Chondrocyte (in vitro differentiated cells): ENCODE measurements at regions not wholly inside any gene's neighbourhood (a gene's known extent, or its start where the extent isn't known, plus 50 kb on each side); places are given as distances from the start of the nearest gene placed in this dataset.

Experiments
- DNase-seq: peaks from one replicate; pipeline ENCODE4 v3.0.0; 2021; ENCODE audit warnings: mixed read lengths, low spot score
- H3K27ac Mint-ChIP-seq: one replicate; pipeline ENCODE4 v1.8.0; 2021; ENCODE audit warnings: mild to moderate bottlenecking, moderate library complexity, mixed read lengths; ENCODE audit not compliant: unreplicated experiment
- H3K27me3 Mint-ChIP-seq: 2 replicates; pipeline ENCODE4 v1.8.0; 2021; ENCODE audit warnings: low read depth, mixed read lengths
- H3K36me3 Mint-ChIP-seq: 2 replicates; pipeline ENCODE4 v1.8.0; 2021; ENCODE audit warnings: low read depth, mixed read lengths
- H3K4me1 Mint-ChIP-seq: 2 replicates; pipeline ENCODE4 v1.8.0; 2021; ENCODE audit warnings: low read depth, mild to moderate bottlenecking, mixed read lengths
- H3K4me3 Mint-ChIP-seq: one replicate; pipeline ENCODE4 v1.8.0; 2021; ENCODE audit warnings: mild to moderate bottlenecking, moderate library complexity, mixed read lengths; ENCODE audit not compliant: unreplicated experiment
- H3K9me3 Mint-ChIP-seq: 2 replicates; pipeline ENCODE4 v1.8.0; 2021; ENCODE audit warnings: low read depth, mixed read lengths
- TF ChIP-seq, protein P1 (sequence below): fragments of 200-600 bp; sonication (generic); IDR thresholded peaks from 2 replicates; pipeline ENCODE4 v1.5.0; 2021; ENCODE audit warnings: antibody characterized with exemption, mild to moderate bottlenecking, moderate library complexity

DNA sequence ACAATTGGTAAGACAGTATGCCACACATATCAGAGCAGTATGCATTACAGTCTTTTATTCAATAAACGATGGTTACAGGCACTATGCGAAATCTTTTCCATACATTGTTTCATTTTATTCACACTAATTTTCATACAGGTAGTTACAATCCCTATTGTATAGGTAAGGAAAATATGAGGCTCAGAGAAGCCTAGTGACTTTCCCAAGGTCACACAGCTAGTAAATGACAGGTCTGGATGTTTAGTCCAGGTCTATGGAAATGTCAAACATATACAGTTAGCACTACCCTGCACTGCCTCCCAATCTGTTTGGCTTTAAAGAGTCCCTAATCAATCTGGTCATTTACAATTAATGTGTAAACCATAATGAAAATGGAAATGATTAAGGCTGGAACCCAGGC lies 372.2 kb downstream of the MTX2 start:
- no peak overlapping the region for H3K27ac Mint-ChIP-seq
- DNase-seq = no peak
- TF ChIP-seq, protein P1, sequence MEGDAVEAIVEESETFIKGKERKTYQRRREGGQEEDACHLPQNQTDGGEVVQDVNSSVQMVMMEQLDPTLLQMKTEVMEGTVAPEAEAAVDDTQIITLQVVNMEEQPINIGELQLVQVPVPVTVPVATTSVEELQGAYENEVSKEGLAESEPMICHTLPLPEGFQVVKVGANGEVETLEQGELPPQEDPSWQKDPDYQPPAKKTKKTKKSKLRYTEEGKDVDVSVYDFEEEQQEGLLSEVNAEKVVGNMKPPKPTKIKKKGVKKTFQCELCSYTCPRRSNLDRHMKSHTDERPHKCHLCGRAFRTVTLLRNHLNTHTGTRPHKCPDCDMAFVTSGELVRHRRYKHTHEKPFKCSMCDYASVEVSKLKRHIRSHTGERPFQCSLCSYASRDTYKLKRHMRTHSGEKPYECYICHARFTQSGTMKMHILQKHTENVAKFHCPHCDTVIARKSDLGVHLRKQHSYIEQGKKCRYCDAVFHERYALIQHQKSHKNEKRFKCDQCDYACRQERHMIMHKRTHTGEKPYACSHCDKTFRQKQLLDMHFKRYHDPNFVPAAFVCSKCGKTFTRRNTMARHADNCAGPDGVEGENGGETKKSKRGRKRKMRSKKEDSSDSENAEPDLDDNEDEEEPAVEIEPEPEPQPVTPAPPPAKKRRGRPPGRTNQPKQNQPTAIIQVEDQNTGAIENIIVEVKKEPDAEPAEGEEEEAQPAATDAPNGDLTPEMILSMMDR = no peak
- peaks cover 1% of the 10 kb centered on the region for H3K36me3 Mint-ChIP-seq
- peaks cover 76% of the 10 kb centered on the region for H3K27me3 Mint-ChIP-seq
- no peak overlapping the region for H3K4me3 Mint-ChIP-seq
- H3K9me3 Mint-ChIP-seq = no peaks in the 10 kb centered on the region
- peaks cover 4% of the 10 kb centered on the region for H3K4me1 Mint-ChIP-seq

DNA sequence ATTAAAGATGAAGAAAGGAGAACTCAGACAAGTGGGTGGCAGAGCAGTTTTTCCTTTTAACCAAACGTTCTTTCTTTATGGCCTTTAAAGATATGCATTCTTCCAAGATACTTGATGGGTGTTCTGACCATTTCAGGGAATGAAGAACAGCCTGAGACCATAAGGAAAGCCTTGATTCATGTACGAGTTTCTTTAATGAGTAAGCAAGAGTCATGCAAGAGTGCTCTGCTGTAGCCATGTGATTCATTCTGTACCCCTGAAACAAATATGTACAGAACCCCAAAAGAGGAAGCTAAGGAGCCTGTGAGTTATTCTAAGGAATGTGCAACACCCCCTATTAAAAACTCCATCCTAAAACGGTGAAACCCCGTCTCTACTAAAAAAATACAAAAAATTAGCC lies 372.8 kb downstream of the MTX2 start:
- Mint-ChIP-seq H3K9me3 (no peaks in the 10 kb centered on the region), H3K4me1 (peaks cover 3% of the 10 kb centered on the region), H3K4me3 (no peak overlapping the region), H3K27me3 (peaks cover 77% of the 10 kb centered on the region), H3K36me3 (peaks cover 1% of the 10 kb centered on the region), H3K27ac (no peak overlapping the region)
- TF ChIP-seq, protein P1 = no peak
- no peak for DNase-seq

DNA sequence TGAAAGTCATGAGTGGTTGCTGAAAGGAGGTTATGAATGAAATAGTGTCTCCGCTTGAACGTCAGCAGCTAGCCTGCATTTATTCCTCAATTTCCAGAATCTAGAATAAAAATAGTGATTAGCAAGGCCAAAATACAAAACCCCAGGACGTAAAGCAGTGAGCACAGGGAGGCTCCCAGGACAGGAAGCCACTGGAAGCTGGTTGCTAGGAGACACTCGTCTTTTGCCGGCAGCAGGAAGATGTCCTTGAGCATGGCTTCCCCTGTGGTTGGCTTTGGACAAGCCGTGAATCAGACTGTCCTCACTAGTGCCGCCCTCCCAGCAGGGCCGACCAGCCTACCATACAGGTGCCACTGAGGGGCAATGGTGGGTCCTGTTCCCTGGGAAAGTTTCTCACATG lies 374.4 kb downstream of the MTX2 start:
- H3K4me3 Mint-ChIP-seq = no peak overlapping the region
- H3K4me1 Mint-ChIP-seq = no peaks in the 10 kb centered on the region
- H3K27me3 Mint-ChIP-seq = peaks cover 82% of the 10 kb centered on the region
- no peak for DNase-seq
- no peaks in the 10 kb centered on the region for H3K36me3 Mint-ChIP-seq
- TF ChIP-seq, protein P1 = no peak
- H3K9me3 Mint-ChIP-seq = no peaks in the 10 kb centered on the region
- no peak overlapping the region for H3K27ac Mint-ChIP-seq

DNA sequence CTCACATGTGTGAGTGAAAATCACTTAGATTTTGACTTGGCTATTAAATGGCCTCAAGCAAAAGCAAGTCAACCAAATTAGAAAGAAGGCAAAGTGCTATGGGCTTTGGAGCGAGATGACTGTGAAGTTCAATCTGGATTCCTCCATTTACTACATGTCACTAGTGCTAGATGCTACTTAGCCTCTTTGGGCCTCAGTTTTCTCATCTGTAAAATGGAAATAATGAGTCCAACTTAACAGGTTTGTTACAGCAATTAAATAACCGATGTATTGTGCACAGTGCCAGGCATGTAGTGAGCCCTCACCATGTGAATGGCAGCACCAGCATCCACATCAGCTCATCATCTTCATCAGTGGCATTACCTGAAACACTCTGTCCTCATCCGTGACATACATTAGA lies 376.3 kb downstream of the MTX2 start:
- DNase-seq = no peak
- Mint-ChIP-seq H3K4me3 (no peak overlapping the region), H3K36me3 (no peaks in the 10 kb centered on the region), H3K4me1 (no peaks in the 10 kb centered on the region), H3K9me3 (no peaks in the 10 kb centered on the region), H3K27me3 (peaks cover 77% of the 10 kb centered on the region), H3K27ac (no peak overlapping the region)
- TF ChIP-seq, protein P1 = no peak

DNA sequence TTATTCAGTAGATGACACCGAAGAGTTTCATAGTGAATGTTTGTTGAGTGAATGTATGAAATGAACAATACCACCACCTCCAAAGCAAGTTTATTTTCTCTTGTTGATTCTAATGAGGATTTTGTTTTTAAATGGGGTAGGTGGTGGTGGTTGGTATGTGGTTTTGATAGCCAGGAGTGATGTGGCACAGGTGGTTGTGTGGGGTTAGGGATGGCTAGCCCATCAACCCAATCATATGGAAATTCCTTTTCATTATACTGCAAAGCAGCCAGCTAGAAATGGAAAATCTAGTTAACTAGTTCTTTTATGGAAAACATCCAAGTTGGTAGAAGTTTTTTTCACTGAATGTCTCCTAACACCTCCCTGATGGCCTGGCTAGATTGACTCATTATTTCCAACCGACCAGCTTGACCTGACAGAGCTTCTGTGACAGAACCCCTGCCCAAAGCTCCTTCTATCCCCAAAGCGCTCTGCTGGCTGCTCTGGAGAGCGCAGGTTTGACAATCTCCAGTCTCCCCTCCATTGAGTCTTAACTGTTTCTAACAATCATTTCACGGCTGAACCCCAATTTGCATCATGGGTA lies 376.9 kb downstream of the MTX2 start:
- Mint-ChIP-seq H3K9me3 (no peaks in the 10 kb centered on the region), H3K27ac (no peak overlapping the region), H3K4me3 (no peak overlapping the region), H3K27me3 (peaks cover 70% of the 10 kb centered on the region), H3K36me3 (no peaks in the 10 kb centered on the region), H3K4me1 (no peaks in the 10 kb centered on the region)
- no peak for DNase-seq
- TF ChIP-seq, protein P1 = no peak
